Neural cell (in vitro differentiated cells): ENCODE measurements at regions not wholly inside any gene's neighbourhood (a gene's known extent, or its start where the extent isn't known, plus 50 kb on each side); places are given as distances from the start of the nearest gene placed in this dataset.

Experiments used
- H2AFZ ChIP-seq: fragments of 200-600, 300-800 bp; sonication (generic), shearing (Covaris generic); 2 replicates; pipeline ENCODE4 v1.6.0; 2014; ENCODE audit warnings: low read depth, mild to moderate bottlenecking, antibody characterized with exemption, low read length, moderate library complexity
- H3F3A ChIP-seq: fragments of 200-600 bp; shearing (Covaris generic); 2 replicates; pipeline ENCODE4 v1.6.1; 2016; ENCODE audit warnings: mild to moderate bottlenecking, moderate library complexity, mixed read lengths, antibody characterized with exemption, low read length; ENCODE audit not compliant: insufficient read depth, poor library complexity, severe bottlenecking
- H3K27ac ChIP-seq: fragments of 200-600, 300-800 bp; sonication (generic), shearing (Covaris generic); 2 replicates; pipeline ENCODE4 v1.5.1; 2014; ENCODE audit warnings: mild to moderate bottlenecking, low read length, moderate library complexity
- H3K27me3 ChIP-seq: fragments of 300-800, 200-600 bp; sonication (generic), shearing (Covaris generic); 2 replicates; pipeline ENCODE4 v1.6.0; 2014; ENCODE audit warnings: mild to moderate bottlenecking, low read depth, low read length, moderate library complexity; ENCODE audit not compliant: insufficient read depth
- H3K36me3 ChIP-seq: fragments of 300-800, 200-600 bp; sonication (generic), shearing (Covaris generic); 2 replicates; pipeline ENCODE4 v1.5.1; 2014; ENCODE audit warnings: mild to moderate bottlenecking, antibody characterized with exemption, low read length, moderate library complexity; ENCODE audit not compliant: insufficient read depth
- H3K4me2 ChIP-seq: fragments of 300-800, 200-600 bp; sonication (generic), shearing (Covaris generic); 2 replicates; pipeline ENCODE4 v1.6.0; 2014; ENCODE audit warnings: mild to moderate bottlenecking, low read length
- H3K4me3 ChIP-seq: fragments of 300-800, 200-600 bp; sonication (generic), shearing (Covaris generic); 2 replicates; pipeline ENCODE4 v1.5.1; 2014; ENCODE audit warnings: mild to moderate bottlenecking, low read length, moderate library complexity
- H3K79me2 ChIP-seq: fragments of 200-600 bp; shearing (Covaris generic); replicated peaks from 2 replicates; pipeline ENCODE4 v1.6.0; 2014; ENCODE audit warnings: mild to moderate bottlenecking, low read length, moderate library complexity; ENCODE audit not compliant: insufficient read depth
- H3K9ac ChIP-seq: fragments of 300-800, 200-600 bp; sonication (generic), shearing (Covaris generic); 2 replicates; pipeline ENCODE4 v1.6.1; 2016; ENCODE audit warnings: mild to moderate bottlenecking, low read length, mixed read lengths
- H3K9me2 ChIP-seq: fragments of 200-600 bp; shearing (Covaris generic); 2 replicates; pipeline ENCODE4 v1.6.1; 2016; ENCODE audit warnings: mild to moderate bottlenecking, low read length, mixed read lengths; ENCODE audit not compliant: insufficient read depth
- H3K9me3 ChIP-seq: fragments of 200-600, 300-800 bp; sonication (generic), shearing (Covaris generic); 2 replicates; pipeline ENCODE4 v1.6.1; 2016; ENCODE audit warnings: mild to moderate bottlenecking, mixed run types, low read length, moderate library complexity, mixed read lengths
- H4K20me1 ChIP-seq: fragments of 200-600 bp; shearing (Covaris generic); 2 replicates; pipeline ENCODE4 v1.6.1; 2016; ENCODE audit warnings: mild to moderate bottlenecking, mixed run types; ENCODE audit not compliant: insufficient read depth
- CTCF ChIP-seq: fragments of 450-650 bp; IDR thresholded peaks from 2 replicates; pipeline ENCODE4 v1.5.1; 2014; ENCODE audit warnings: antibody characterized with exemption, mild to moderate bottlenecking, moderate library complexity; ENCODE audit not compliant: poor library complexity, severe bottlenecking
- EP300 ChIP-seq: fragments of 450-650 bp; conservative IDR thresholded peaks from 2 replicates; pipeline ENCODE4 v1.6.1; 2014; ENCODE audit warnings: antibody characterized with exemption, mild to moderate bottlenecking, moderate library complexity; ENCODE audit not compliant: poor library complexity, severe bottlenecking
- EZH2 ChIP-seq: fragments of 200-600, 300-800 bp; shearing (Covaris generic), sonication (generic); IDR thresholded peaks from 2 replicates; pipeline ENCODE4 v1.6.1; 2014; ENCODE audit warnings: antibody characterized with exemption, low read length, borderline replicate concordance, mild to moderate bottlenecking; ENCODE audit not compliant: insufficient read depth, poor library complexity, severe bottlenecking
- MXI1 ChIP-seq: fragments of 450-650 bp; conservative IDR thresholded peaks from 2 replicates; pipeline ENCODE4 v1.6.1; 2014; ENCODE audit warnings: antibody characterized with exemption, mild to moderate bottlenecking; ENCODE audit not compliant: poor library complexity, severe bottlenecking
- POLR2AphosphoS5 ChIP-seq: IDR thresholded peaks from 2 replicates; pipeline ENCODE4 v1.6.1; 2012
- RAD21 ChIP-seq: fragments of 450-650 bp; conservative IDR thresholded peaks from 2 replicates; pipeline ENCODE4 v1.6.1; 2014; ENCODE audit warnings: antibody characterized with exemption, mild to moderate bottlenecking, moderate library complexity
- REST ChIP-seq: IDR thresholded peaks from 2 replicates; pipeline ENCODE4 v1.6.1; 2012; ENCODE audit warnings: borderline replicate concordance
- SMC3 ChIP-seq: fragments of 450-650 bp; conservative IDR thresholded peaks from 2 replicates; pipeline ENCODE4 v1.6.1; 2014; ENCODE audit warnings: antibody characterized with exemption, mild to moderate bottlenecking, moderate library complexity; ENCODE audit not compliant: poor library complexity
- TAF1 ChIP-seq: IDR thresholded peaks from 2 replicates; pipeline ENCODE4 v1.6.1; 2012; ENCODE audit warnings: low read depth

- no peaks in the 10 kb centered on the region for H4K20me1 ChIP-seq
- no peak overlapping the region for H3K27ac ChIP-seq
- H3K9ac ChIP-seq, result no peak overlapping the region
- no peaks in the 10 kb centered on the region for H3K9me2 ChIP-seq
- no peaks in the 10 kb centered on the region for H3K36me3 ChIP-seq
- H3K27me3 ChIP-seq, result no peaks in the 10 kb centered on the region
- no peak overlapping the region for H3K4me3 ChIP-seq
- no peaks in the 10 kb centered on the region for H3K79me2 ChIP-seq
- no peaks in the 10 kb centered on the region for H3K9me3 ChIP-seq
- no peak overlapping the region for H2AFZ ChIP-seq
- no peak for TF ChIP-seq MXI1
- TF ChIP-seq POLR2AphosphoS5, result no peak
- TF ChIP-seq TAF1, result no peak
- no peak for TF ChIP-seq EP300
- TF ChIP-seq RAD21, result no peak
- TF ChIP-seq SMC3, result no peak
- no peak for TF ChIP-seq CTCF
- TF ChIP-seq EZH2, result no peak
- TF ChIP-seq REST, result no peak
- H3F3A ChIP-seq, result no peaks in the 10 kb centered on the region
- H3K4me2 ChIP-seq, result no peak overlapping the region
Measured at GRCh38 chr18:27803957-27804356, 373.0 kb downstream of the CDH2 start.

- Histone ChIP-seq H3K27me3 (no peaks in the 10 kb centered on the region), H2AFZ (no peak overlapping the region), H3K79me2 (no peaks in the 10 kb centered on the region), H3K27ac (no peak overlapping the region), H4K20me1 (no peaks in the 10 kb centered on the region), H3K9ac (no peak overlapping the region), H3K36me3 (no peaks in the 10 kb centered on the region), H3K4me3 (no peak overlapping the region), H3K9me2 (no peaks in the 10 kb centered on the region), H3K9me3 (no peaks in the 10 kb centered on the region), H3K4me2 (no peak overlapping the region), H3F3A (no peaks in the 10 kb centered on the region)
- TF ChIP-seq CTCF (no peak), RAD21 (no peak), EZH2 (no peak), POLR2AphosphoS5 (no peak), REST (no peak), MXI1 (no peak), SMC3 (no peak), TAF1 (no peak), EP300 (no peak)
Measured at GRCh38 chr18:27797484-27797883, 379.4 kb downstream of the CDH2 start.
